ENCODE measurements at regions not wholly inside any gene's neighbourhood (a gene's known extent, or its start where the extent isn't known, plus 50 kb on each side); places are given as distances from the start of the nearest gene placed in this dataset.

- TF ChIP-seq, protein P1, sequence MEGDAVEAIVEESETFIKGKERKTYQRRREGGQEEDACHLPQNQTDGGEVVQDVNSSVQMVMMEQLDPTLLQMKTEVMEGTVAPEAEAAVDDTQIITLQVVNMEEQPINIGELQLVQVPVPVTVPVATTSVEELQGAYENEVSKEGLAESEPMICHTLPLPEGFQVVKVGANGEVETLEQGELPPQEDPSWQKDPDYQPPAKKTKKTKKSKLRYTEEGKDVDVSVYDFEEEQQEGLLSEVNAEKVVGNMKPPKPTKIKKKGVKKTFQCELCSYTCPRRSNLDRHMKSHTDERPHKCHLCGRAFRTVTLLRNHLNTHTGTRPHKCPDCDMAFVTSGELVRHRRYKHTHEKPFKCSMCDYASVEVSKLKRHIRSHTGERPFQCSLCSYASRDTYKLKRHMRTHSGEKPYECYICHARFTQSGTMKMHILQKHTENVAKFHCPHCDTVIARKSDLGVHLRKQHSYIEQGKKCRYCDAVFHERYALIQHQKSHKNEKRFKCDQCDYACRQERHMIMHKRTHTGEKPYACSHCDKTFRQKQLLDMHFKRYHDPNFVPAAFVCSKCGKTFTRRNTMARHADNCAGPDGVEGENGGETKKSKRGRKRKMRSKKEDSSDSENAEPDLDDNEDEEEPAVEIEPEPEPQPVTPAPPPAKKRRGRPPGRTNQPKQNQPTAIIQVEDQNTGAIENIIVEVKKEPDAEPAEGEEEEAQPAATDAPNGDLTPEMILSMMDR (IDR thresholded peaks at IDR 0.05) = no peak
- no peak for TF ChIP-seq EZH2 (IDR thresholded peaks at IDR 0.05)
Measured at GRCh38 chr14:30240018-30240417, 312.4 kb upstream of the PRKD1 start.

All from neural progenitor cell (in vitro differentiated cells).